8988T (cell line): ENCODE measurements at regions not wholly inside any gene's neighbourhood (a gene's known extent, or its start where the extent isn't known, plus 50 kb on each side); places are given as distances from the start of the nearest gene placed in this dataset.
"Not testable (repeated sequence)": the region's sequence is repeated elsewhere in the genome, so short reads cannot be mapped to it uniquely, and the experiment has no call there.

Experiments
- DNase-seq: peaks from one replicate; pipeline ENCODE4 v3.0.0; 2011

DNA sequence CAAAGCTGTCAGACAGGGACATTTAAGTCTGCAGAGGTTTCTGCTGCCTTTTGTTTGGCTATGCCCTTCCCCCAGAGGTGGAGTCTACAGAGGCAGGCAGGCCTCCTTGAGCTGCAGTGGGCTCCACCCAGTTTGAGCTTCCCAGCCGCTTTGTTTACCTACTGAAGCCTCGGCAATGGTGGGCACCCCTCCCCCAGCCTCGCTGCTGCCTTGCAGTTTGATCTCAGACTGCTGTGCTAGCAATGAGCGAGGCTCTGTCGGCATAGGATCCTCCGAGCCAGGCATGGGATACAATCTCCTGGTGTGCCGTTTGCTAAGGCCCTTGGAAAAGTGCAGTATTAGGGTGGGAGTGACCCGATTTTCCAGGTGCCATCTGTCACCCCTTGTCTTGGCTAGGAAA lies 149.4 kb upstream of the PGRMC2 start:
- DNase-seq: not testable (repeated sequence)

DNA sequence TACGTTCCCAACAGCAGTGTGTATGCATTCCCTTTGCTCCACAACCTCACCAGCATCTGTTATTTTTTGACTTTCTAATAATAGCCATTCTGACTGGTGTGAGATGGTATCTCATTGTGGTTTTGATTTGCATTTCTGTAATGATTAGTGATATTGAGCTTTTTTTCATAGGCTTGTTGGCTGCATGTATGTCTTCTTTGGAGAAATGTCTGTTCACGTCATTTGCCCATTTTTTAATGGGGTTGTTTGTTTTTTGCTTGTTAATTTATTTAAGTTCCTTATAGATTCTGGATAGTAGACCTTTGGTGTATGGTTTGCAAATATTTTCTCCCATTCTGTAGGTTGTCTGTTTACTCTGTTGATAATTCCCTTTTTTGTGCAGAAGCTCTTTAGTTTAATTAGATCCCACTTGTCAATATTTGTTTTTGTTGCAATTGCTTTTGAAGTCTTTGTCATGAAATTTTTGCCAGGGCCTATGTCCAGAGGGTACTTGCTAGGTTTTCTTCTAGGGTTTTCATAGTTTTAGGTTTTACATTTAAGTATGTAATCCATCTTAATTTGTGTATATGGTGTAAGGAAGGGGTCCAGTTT lies 141.5 kb upstream of the PGRMC2 start:
- DNase-seq: not testable (repeated sequence)

DNA sequence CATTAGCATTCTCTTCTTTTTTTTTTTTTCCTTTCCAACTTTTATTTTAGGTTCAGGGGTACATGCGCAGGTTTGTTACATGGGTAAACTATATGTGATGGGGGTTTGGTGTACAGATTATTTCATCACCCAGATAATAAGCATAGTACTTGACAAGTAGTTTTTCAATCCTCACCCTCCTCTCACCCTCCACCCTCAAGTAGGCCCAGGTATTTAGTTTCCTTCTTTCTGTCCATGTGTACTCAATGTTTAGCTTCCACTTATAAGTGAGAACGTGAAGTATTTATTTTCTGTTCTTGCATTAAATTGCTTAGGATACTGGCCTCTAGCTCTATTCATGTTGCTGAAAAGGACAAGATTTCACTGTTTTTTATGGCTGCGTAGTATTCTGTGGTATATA lies 140.8 kb upstream of the PGRMC2 start:
- no peak for DNase-seq

DNA sequence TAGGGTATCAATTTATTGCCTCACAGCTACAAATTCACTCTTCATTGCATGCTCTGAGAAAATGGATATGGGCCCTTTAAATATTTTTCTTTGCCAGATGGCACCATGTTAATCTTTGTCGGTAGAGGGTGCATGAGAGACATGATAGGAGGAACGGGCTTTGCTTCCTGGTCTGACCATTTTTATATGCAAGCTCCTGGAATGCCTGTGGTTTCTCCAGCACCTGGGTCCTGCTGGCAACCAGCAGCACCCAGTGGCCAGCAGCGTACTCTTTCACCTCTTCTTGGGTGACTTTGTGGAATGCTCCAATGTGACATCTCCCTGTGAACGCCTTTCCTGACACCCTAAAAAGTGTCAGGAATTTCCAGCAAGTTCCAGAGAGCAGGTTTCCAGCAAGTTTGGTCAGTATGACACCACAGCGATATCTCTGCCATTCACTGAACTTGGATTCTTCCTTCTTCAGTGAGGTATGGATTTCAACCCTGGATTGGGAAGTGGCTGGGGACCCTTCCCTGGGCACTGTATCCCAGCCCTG lies 140.3 kb upstream of the PGRMC2 start:
- peak; percentile 18 for DNase-seq

DNA sequence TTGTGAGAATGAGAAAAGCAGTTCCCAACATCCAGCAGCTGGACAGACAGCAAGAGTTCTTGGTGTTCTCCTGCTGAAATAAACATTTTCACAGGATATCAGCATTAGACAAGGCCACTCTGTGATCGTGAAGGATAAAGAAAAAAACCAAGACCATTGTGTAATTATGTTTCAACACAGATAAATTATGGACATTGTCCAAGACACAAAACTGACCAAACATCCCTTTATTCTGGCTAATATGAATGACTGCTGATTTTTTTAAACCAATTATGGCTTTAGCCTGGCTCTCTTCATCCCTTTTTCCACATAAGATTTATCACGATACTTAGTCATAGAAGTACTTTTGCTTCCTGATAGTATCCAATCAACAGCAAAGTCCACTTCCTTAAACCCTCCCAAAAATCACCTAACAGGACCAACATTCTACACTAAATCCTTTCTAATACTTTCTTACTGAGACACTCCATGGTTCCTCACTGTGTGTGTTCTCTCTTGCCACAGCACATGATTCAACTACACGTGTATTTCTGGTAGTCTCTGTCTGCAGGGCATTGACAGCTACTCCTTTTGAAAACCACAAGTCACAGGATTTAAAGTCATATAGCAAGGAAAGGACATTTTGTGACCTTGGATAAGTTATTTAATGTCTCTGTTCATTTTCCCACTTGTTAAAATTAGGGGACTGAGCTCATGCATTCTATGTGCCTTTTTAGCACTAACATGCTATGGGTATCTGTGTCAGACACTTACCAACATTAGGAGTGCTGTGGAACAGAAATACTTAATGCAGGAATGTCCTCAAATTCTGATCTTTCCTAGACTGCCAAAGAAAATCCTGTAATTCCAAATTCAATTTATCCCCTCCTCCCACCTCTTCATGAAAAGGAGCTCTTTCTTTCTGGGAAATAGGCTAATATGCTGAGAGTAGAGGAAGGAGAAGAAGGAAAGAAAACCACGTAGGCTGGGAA lies 137.2 kb upstream of the PGRMC2 start:
- DNase-seq: no peak

DNA sequence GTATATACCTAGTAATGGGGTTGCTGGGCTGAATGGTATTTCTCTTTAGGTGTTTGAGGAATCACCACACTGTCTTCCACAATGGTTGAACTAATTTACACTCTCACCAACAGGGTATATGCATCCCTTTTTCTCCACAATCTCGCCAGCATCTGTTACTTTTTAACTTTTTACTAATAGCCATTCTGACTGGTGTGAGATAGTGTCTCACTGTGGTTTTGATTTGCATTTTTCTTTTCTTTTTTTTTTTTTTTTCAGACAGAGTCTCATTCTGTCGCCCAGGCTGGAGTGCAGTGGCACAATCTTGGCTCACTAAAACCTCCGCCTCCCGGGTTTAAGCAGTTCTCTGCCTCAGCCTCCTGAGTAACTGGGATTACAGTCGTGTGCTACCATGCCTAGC lies 134.7 kb upstream of the PGRMC2 start:
- DNase-seq: not testable (repeated sequence)

DNA sequence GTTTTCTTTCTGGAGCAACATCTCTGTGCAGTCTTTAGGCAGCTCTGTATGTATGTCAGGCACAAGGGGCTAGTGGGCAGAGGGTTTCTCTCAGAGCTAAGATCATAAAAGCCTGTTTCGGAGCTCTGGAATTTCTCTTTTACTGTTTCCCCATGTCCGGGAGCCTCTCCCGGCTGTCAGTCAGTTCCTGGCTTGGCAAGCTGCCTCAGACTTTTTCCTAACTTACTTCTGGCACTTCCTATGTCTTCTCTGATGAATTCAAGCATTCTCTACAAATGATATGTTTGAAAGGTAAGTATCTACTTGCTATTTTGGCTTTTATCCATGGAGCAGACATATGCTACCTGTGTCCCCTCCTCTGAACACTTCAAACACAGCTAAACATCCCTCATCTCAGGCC lies 129.3 kb upstream of the PGRMC2 start:
- DNase-seq: no peak

DNA sequence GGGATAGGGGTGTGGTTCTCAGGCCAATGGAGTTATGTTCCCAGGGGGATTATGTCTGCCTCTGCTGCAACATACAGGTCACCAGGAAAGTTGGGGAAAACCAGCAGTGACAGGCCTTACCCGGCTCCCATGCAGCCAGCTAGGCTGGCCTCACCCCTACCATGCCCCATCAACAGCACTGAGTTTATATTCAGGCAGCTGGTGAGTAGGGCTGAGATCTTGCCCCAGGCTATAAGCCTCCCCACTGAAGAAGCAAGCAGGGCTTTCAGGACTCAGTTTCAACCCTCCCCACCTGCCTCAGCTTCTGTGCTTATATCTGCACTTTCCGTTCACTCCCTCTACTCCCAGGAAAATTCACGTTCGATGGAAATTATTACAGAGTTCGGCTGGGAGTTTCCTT lies 122.4 kb upstream of the PGRMC2 start:
- no peak for DNase-seq

DNA sequence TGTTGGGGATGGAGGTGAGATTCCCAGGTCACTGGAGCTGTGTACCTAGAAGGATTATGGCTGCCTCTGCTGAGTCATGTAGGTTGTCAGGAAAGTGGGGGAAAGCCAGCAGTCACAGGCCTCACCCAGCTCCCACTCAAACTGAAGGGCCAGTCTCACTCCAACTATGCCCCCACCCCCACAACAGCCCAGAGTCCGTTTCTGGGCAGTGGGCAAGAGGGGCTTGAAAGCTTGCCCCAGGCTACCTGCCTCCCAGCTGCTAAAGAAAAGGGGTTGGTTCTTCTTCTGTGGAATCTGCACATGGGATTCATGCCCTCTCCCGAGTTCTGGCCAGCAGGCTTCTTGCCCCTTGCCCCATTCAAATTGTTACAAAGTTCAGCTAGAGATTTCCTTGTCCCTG lies 116.0 kb upstream of the PGRMC2 start:
- no peak for DNase-seq

DNA sequence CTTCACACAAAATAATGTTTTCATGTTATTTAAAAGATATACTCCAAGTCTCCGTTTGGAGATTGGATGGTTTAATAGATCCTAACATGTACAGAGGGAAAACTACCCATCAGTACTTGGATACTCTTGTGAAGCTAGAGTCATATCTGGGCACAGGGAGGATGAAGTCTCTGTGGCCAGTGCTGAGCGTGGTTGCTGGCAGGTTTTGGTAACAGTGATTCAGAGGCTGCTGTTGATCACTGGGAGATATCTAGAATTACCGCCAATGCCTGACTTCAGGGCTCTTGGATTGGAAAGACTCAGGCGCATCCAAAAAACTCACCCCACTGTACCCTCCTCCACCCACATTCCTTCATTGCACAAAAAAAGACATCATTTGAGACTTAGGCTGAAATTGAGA lies 107.2 kb upstream of the PGRMC2 start:
- no peak for DNase-seq

DNA sequence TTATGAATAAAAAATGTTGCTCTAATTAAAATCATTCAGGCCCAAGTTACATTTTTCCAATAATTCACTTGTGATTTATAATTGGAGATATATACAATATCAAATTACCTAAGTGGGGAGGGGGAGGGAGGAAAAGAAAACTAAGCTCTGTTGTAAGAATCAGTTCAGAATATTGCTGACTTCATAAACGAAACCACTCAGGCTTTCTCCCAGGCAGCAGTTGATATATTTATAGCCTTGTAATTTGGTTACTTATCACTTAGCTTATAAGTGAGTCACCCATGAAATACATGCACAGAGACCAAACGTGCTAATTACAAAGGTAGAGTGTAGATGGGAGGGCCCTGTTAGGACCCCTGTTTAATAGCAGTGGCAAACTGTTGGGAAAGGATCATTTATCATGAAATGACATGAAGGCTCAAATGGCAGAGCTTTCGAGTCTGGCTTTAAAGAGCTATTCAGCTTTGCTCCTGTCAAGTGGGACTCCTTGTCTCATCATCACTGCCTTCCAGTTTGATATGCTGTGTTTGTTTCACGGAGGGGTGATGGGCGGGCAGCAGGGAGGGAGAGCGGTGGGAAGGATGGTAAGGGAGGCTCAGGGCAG lies 105.6 kb upstream of the PGRMC2 start:
- no peak for DNase-seq

DNA sequence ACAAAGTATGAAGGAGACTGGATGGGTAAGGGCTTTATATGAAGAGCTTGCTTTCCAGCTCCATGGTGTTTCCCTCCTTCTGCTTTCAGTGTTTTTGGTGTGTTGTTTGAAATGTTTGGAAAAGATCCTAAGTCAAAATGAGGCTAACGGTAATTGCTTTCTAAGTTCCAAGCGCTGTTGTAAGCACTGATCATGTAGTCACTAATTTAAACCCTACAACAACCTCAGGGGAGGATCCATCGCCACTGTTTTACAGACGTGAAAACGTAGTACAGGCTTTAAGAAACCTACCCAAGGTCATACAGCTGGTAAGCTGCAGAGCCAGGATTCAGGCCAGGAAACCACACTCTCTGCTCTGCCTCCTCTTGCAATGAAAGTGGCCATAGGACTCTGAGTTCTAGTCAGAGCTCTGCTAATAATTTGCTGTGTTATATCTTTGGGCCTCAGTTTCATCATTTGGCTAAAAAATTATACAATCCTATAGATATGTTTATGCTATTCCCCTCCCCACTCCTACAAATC lies 102.9 kb upstream of the PGRMC2 start:
- DNase-seq: no peak

DNA sequence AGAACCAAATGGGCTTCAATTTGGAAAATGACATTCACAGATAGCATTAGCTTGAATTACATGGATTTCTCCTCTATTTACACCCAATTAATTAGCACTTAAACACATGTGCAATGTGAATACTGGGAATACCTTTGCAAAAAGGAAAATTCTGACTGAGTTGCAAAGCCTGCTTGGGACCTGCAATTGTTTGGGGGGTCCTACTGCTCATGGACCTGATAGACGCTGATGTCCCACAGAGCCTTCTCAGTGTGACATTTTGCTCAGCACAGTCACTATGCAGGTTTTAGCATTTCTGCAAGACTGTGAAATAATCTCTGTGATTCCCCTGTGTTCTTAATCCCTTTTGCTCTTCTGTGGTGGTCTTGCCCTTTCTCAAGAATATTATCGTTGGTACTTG lies 101.2 kb upstream of the PGRMC2 start:
- no peak for DNase-seq

DNA sequence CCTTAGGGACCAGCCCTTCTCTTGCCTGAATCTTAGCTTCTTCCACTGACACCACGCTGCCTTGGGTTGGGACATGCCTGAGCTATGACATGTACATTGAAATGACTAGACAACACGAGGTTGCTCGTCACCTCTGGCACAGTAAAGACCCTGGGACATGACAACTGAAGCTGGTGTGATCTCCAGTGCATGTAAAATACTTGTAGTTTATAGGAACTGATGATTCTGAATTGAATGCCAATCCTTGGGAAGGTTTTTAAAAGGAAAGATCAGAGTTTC lies 100.7 kb upstream of the PGRMC2 start:
- DNase-seq: no peak

DNA sequence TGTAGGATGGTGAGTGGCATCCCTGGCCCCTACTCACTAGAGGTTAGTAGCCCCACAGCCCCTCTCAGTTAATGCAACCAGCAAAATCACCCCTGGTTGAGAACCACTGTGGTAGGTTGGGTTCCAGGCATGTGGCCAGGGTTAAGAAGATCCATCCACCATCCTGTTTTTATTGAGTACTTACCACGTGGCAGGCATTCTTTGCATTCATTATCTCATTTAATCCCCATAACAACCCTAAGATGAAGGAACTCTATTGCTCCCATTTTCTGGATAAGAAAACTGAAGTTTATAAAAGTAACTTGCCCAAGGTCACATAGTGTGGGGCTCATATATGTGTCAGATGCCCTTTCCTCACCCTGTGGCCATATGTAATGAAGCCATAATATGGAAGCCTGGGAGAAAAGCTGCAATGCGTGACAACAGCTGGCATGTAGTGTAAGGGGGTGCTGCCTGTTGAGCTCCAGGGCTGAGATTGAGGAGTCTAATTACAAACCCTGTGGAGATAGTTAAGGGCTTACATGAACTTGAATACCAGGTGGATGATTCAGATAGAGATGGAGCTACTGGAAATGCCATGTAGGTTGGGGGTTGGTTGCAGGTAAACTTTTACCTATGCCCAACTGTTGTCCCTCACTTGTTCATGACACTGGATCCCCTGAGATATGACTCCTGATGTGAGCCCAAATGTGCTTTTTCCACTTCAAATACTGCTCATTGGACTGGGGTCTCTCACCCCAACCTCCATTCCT lies 100.2 kb upstream of the PGRMC2 start:
- DNase-seq: no peak

DNA sequence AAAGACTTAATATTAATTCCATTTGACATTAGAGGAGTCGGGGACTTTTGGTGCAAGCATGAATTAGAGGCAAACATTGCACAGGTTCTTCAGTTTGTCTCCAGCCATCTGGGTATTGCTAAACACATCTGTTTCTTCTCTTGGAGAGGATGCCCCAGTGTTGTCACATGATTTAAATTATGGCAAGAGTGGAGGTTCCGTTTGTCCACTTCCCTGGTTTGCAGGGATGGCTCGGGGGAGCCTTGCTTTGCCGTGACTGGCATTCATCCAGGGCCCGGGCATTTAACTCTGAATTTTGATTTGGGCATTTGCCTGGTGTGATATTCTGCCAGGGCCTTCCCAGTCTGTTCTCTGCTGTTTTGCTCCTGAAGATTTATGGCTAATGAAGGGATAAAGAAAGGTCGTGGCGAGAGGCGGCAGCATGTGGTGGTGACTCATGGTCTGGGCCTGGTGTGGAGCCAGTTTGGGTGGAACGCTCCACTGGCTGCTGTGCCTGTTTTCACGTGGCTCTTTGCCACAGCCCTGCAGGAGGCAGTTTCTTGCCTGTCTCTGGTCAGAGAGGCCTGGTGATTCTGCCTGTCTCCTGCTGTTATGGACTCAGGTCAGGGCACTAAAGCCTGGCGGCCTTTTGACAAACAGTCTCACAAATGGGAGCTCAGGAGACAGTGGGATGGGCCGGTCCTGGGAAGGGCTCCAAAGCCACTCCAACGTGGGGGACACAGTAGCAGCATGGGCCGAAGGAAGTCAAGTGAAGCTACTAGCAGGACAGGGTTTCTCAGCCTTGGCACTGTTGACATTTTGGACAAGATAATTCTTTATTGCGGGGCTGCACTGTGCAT lies 99.4 kb upstream of the PGRMC2 start:
- DNase-seq: no peak

DNA sequence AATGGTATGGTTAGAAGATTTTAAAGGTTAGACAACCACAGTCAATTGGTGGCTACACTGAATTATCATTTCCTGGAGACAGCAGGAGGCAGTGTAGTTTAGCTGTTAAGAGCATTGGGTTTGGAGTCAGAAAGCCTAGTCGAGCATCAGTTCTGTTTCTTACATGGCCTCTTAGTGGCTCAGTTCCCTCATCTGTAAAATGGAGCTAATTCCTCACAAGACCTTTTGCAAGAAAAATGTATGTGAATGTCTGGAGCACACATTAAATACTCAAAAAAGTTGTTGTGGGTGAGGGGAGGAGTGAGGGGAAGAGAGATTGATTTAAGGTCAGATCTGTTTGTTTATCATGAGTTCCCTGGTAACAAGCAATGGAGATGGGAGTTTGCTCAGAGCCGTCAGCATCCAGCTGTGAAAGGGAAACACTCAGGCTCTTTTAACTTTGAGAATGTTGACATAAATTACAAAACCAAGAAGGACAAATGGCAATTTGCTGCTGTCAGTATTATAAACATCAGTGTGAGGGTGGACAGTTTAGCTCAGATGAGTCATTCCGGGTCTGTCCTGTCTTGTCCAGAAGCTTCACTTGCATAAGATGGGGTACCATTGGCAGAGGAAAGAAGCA lies 98.2 kb upstream of the PGRMC2 start:
- no peak for DNase-seq

DNA sequence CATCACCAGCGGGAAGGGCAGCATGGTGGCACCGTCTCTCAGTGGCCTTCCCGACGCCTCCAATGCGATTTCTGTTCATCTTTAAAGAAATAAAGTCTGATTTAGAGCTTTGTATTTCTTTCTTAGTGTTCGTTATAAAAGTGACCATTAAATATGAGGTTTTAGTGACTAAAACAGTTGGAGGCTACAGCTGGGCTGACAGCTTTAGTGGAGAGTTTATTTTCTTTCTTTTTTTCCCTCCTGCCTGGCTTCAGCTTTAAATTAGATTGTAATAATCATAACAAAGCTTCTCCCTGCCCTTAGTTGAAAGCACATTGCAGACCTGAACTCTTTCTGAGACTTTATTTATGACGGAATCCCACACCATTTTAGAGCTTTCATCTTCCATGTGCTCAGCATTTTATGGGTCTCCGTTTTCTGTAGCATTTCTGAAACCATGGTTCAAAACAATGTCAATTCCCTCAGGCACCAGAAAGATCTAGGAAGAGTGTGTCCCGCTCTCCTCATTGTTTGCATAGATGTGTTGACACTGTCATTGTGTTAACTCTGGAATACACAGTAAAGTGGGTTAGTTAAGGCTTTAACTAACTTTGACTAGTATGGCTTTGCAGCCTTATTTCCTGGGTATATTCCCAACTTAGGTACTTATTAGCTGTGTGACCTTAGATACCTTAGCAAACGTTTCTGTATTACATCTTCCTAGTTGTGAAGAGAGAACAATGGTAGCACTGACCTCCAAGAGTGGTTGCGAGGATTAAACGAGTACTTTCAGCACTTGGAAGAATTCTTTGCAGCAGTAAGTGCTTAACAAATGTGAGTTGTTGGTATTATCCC lies 97.4 kb upstream of the PGRMC2 start:
- DNase-seq: no peak

DNA sequence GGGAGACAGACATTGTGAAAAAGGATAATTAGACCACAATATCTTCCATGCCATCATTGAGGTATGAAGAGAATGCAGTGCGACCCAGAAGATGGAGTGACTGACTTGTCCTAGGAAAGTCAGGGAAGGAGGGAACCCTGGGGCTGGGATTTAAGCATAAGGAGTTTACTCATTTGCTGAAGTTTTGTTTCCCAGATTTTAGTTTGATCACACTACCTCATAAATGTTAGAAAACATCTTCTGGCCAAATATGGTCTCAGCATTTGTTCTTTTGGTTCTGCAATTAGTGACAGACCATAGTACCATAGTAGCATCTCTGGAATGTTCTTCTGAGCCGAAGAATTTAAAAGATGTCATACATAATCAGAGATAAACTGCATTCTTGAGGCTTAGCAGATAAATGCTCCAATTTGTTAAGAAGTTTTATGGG lies 96.5 kb upstream of the PGRMC2 start:
- DNase-seq: no peak

DNA sequence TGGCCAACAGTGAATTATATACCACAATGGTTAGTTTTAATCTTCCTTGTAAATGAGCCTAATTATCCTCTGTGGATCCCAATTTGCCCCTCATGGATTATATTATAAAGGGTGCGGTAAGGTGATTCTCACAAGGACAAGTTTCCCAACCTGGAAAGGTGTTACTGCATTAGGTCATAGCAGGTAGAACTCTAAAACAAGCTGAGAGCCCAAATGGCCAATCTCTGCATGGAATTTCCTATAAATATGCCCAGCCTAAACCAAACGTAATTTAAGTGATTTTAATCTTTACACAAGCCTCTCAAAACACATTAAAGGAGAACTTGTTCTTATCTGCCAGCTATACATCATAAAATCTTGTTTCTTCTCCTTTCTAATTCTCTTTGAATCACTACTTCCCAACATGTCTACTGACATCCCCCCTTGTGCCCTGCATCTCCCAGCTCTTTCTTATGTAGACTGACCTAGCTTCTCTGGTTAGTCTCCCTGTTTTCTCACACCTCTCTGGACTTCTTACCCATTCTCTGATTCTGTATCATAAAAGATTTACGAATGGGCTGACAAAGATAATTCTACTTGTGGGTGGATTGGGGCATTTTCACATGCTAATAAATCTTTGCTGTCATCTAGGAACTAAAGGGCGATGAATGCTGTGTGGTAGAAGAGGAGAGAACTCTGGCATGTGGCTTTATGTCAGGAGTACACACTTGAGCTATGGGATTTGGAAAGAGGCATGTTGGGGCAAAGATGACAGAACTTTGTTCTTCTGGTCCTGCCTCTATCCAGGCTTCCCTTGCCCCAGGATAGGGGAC lies 94.3 kb upstream of the PGRMC2 start:
- DNase-seq: no peak
